ENCODE measurements at regions not wholly inside any gene's neighbourhood (a gene's known extent, or its start where the extent isn't known, plus 50 kb on each side); places are given as distances from the start of the nearest gene placed in this dataset.
"Not testable (repeated sequence)": the region's sequence is repeated elsewhere in the genome, so short reads cannot be mapped to it uniquely, and the experiment has no call there.

GRCh38 chr22:22172896-22173628, 71.5 kb upstream of the VPREB1 start:
- TF ChIP-seq, protein P1, sequence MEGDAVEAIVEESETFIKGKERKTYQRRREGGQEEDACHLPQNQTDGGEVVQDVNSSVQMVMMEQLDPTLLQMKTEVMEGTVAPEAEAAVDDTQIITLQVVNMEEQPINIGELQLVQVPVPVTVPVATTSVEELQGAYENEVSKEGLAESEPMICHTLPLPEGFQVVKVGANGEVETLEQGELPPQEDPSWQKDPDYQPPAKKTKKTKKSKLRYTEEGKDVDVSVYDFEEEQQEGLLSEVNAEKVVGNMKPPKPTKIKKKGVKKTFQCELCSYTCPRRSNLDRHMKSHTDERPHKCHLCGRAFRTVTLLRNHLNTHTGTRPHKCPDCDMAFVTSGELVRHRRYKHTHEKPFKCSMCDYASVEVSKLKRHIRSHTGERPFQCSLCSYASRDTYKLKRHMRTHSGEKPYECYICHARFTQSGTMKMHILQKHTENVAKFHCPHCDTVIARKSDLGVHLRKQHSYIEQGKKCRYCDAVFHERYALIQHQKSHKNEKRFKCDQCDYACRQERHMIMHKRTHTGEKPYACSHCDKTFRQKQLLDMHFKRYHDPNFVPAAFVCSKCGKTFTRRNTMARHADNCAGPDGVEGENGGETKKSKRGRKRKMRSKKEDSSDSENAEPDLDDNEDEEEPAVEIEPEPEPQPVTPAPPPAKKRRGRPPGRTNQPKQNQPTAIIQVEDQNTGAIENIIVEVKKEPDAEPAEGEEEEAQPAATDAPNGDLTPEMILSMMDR (IDR thresholded peaks at IDR 0.05), result not testable (repeated sequence)
- TF ChIP-seq POLR2A (IDR thresholded peaks at IDR 0.05), result not testable (repeated sequence)
